ENCODE measurements at regions not wholly inside any gene's neighbourhood (a gene's known extent, or its start where the extent isn't known, plus 50 kb on each side); places are given as distances from the start of the nearest gene placed in this dataset.

DNA sequence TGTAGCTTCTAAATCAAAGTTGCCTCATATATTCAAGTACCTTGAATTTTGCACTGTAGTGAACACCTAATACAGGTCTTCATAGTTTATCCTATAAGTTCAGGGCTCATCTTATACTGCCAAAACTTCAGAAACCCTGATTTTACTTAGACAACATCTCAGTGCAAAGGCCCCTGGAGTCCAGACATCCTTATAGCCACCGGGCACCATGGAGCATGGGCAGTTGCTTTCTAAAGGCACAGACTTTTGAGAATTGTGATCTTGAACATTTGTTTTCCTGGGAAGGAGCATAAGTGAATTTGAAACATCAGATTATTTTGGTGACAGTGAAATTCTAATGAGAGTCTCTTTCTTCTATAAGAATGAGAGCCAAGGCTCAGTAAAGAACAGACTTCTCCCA is 292.3 kb downstream of the CYRIA start:
- TF ChIP-seq EZH2 (IDR thresholded peaks at IDR 0.05; ENCODE audit: low read depth, low read length, severe bottlenecking) (no peak), USF2 (IDR thresholded peaks at IDR 0.05; ENCODE audit: low read length) (no peak), POLR2A (IDR thresholded peaks at IDR 0.05; ENCODE audit: control extremely low read depth in 1 of 2, low read depth in 2 of 2, low read length in 2 of 2) (no peak), SIN3A (conservative IDR thresholded peaks at IDR 0.05 in 1 of 2, IDR thresholded peaks at IDR 0.05 in 1 of 2; ENCODE audit: low read depth in 1 of 2, low read length in 2 of 2) (no peak), GABPA (IDR thresholded peaks at IDR 0.05; ENCODE audit: borderline replicate concordance, insufficient read depth, low read length) (no peak), MAX (IDR thresholded peaks at IDR 0.05) (no peak), CREB1 (IDR thresholded peaks at IDR 0.05) (no peak), RNF2 (IDR thresholded peaks at IDR 0.05; ENCODE audit: borderline replicate concordance, low read depth, low read length, missing control alignments, poor library complexity, severe bottlenecking) (no peak)
- TF ChIP-seq, protein P1, sequence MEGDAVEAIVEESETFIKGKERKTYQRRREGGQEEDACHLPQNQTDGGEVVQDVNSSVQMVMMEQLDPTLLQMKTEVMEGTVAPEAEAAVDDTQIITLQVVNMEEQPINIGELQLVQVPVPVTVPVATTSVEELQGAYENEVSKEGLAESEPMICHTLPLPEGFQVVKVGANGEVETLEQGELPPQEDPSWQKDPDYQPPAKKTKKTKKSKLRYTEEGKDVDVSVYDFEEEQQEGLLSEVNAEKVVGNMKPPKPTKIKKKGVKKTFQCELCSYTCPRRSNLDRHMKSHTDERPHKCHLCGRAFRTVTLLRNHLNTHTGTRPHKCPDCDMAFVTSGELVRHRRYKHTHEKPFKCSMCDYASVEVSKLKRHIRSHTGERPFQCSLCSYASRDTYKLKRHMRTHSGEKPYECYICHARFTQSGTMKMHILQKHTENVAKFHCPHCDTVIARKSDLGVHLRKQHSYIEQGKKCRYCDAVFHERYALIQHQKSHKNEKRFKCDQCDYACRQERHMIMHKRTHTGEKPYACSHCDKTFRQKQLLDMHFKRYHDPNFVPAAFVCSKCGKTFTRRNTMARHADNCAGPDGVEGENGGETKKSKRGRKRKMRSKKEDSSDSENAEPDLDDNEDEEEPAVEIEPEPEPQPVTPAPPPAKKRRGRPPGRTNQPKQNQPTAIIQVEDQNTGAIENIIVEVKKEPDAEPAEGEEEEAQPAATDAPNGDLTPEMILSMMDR (IDR thresholded peaks at IDR 0.05; ENCODE audit: control extremely low read depth in 1 of 3, insufficient read depth in 1 of 3, low read depth in 1 of 3, low read length in 3 of 3), result no peak

All from H1 (cell line).